ENCODE measurements at regions not wholly inside any gene's neighbourhood (a gene's known extent, or its start where the extent isn't known, plus 50 kb on each side); places are given as distances from the start of the nearest gene placed in this dataset.

GRCh38 chr4:3863841-3864741, 97.9 kb downstream of the ADRA2C start:
- intact Hi-C loops (cut with DNase I): no loop called here
- H3K27ac ChIP-seq: no peak overlapping the region
- no peaks in the 10 kb centered on the region for H3K4me1 ChIP-seq (replicated peaks)
- 73% methylated on average over 30 of the region's 33 CpGs for WGBS
- TF ChIP-seq POLR2A (IDR thresholded peaks at IDR 0.05): no peak
- no peak for TF ChIP-seq POLR2AphosphoS5 (IDR thresholded peaks at IDR 0.05)
- no peak for TF ChIP-seq CTCF (IDR thresholded peaks at IDR 0.05)
- no peaks in the 10 kb centered on the region for H3K9me3 ChIP-seq
- no peaks in the 10 kb centered on the region for H3K36me3 ChIP-seq
- H3K4me3 ChIP-seq: no peak overlapping the region
- no peak for DNase-seq (ENCODE audit: low spot score)
- peaks cover 11% of the 10 kb centered on the region for H3K27me3 ChIP-seq (replicated peaks; ENCODE audit: insufficient read depth)

- no peak overlapping the region for H3K4me3 ChIP-seq
- H3K9me3 ChIP-seq: no peaks in the 10 kb centered on the region
- intact Hi-C loops (cut with DNase I): no loop called here
- H3K36me3 ChIP-seq: no peaks in the 10 kb centered on the region
- no peak for DNase-seq (ENCODE audit: low spot score)
- no peak for TF ChIP-seq POLR2A (IDR thresholded peaks at IDR 0.05)
- no peak for TF ChIP-seq POLR2AphosphoS5 (IDR thresholded peaks at IDR 0.05)
- peaks cover 9% of the 10 kb centered on the region for H3K27me3 ChIP-seq (replicated peaks; ENCODE audit: insufficient read depth)
- H3K4me1 ChIP-seq (replicated peaks): no peaks in the 10 kb centered on the region
- 77% methylated on average over 27 of the region's 28 CpGs for WGBS
- no peak overlapping the region for H3K27ac ChIP-seq
These were observed 98.8 kb downstream of the ADRA2C start for GRCh38 chr4:3864742-3865721.

GRCh38 chr4:3865986-3866812, 100.0 kb downstream of the ADRA2C start:
- Histone ChIP-seq H3K4me1 (replicated peaks) (no peaks in the 10 kb centered on the region), H3K27ac (no peak overlapping the region), H3K27me3 (replicated peaks; ENCODE audit: insufficient read depth) (peaks cover 12% of the 10 kb centered on the region), H3K9me3 (no peaks in the 10 kb centered on the region), H3K36me3 (no peaks in the 10 kb centered on the region), H3K4me3 (no peak overlapping the region)
- 86% methylated on average over 24 of the region's 24 CpGs for WGBS
- no peak for DNase-seq (ENCODE audit: low spot score)
- no peak for TF ChIP-seq POLR2AphosphoS5 (IDR thresholded peaks at IDR 0.05)
- TF ChIP-seq CTCF (IDR thresholded peaks at IDR 0.05): no peak
- no peak for TF ChIP-seq POLR2A (IDR thresholded peaks at IDR 0.05)
- intact Hi-C loops (cut with DNase I): no loop called here

GRCh38 chr4:3866813-3867129, 100.6 kb downstream of the ADRA2C start:
- intact Hi-C loops (cut with DNase I): no loop called here
- Histone ChIP-seq H3K36me3 (no peaks in the 10 kb centered on the region), H3K27me3 (replicated peaks; ENCODE audit: insufficient read depth) (peaks cover 16% of the 10 kb centered on the region), H3K4me1 (replicated peaks) (no peaks in the 10 kb centered on the region), H3K9me3 (no peaks in the 10 kb centered on the region), H3K4me3 (no peak overlapping the region), H3K27ac (no peak overlapping the region)
- WGBS: 84% methylated on average over 9 of the region's 9 CpGs
- DNase-seq (ENCODE audit: low spot score): no peak
- no peak for TF ChIP-seq POLR2A (IDR thresholded peaks at IDR 0.05)
- TF ChIP-seq CTCF (IDR thresholded peaks at IDR 0.05): no peak
- no peak for TF ChIP-seq POLR2AphosphoS5 (IDR thresholded peaks at IDR 0.05)

All from prostate gland (tissue), 2 donors.